ENCODE measurements at regions not wholly inside any gene's neighbourhood (a gene's known extent, or its start where the extent isn't known, plus 50 kb on each side); places are given as distances from the start of the nearest gene placed in this dataset.
"Not testable (repeated sequence)": the region's sequence is repeated elsewhere in the genome, so short reads cannot be mapped to it uniquely, and the experiment has no call there.

- DNase-seq = no peak
These were observed 418.8 kb downstream of the TMEM135 start for GRCh38 chr11:87456499-87456898.

- no peak for DNase-seq
These were observed 417.4 kb downstream of the TMEM135 start for GRCh38 chr11:87455180-87455579.

GRCh38 chr11:87454241-87454640, 416.5 kb downstream of the TMEM135 start:
- DNase-seq = no peak

- DNase-seq = no peak
These were observed 415.9 kb downstream of the TMEM135 start for GRCh38 chr11:87453531-87454089.

GRCh38 chr11:87452025-87452424, 414.3 kb downstream of the TMEM135 start:
- not testable (repeated sequence) for DNase-seq

- DNase-seq = no peak
These were observed 413.7 kb downstream of the TMEM135 start for GRCh38 chr11:87451395-87451794.

GRCh38 chr11:87447606-87448005, 409.9 kb downstream of the TMEM135 start:
- no peak for DNase-seq

- DNase-seq = no peak
These were observed 407.3 kb downstream of the TMEM135 start for GRCh38 chr11:87444993-87445392.

- DNase-seq = no peak
These were observed 406.0 kb downstream of the TMEM135 start for GRCh38 chr11:87443707-87444106.

- DNase-seq = no peak
These were observed 402.5 kb downstream of the TMEM135 start for GRCh38 chr11:87440076-87440770.

- no peak for DNase-seq
These were observed 400.7 kb downstream of the TMEM135 start for GRCh38 chr11:87438416-87438815.

GRCh38 chr11:87437844-87438223, 400.1 kb downstream of the TMEM135 start:
- no peak for DNase-seq

GRCh38 chr11:87437133-87437843, 399.6 kb downstream of the TMEM135 start:
- DNase-seq = no peak

- DNase-seq = no peak
These were observed 394.3 kb downstream of the TMEM135 start for GRCh38 chr11:87432022-87432421.

GRCh38 chr11:87431392-87431791, 393.7 kb downstream of the TMEM135 start:
- no peak for DNase-seq

- no peak for DNase-seq
These were observed 393.1 kb downstream of the TMEM135 start for GRCh38 chr11:87430821-87431220.

GRCh38 chr11:87429996-87430395, 392.3 kb downstream of the TMEM135 start:
- no peak for DNase-seq

- no peak for DNase-seq
These were observed 390.5 kb downstream of the TMEM135 start for GRCh38 chr11:87428266-87428665.

- no peak for DNase-seq
These were observed 388.2 kb downstream of the TMEM135 start for GRCh38 chr11:87425943-87426342.

GRCh38 chr11:87425391-87425790, 387.7 kb downstream of the TMEM135 start:
- no peak for DNase-seq

- no peak for DNase-seq
These were observed 385.4 kb downstream of the TMEM135 start for GRCh38 chr11:87423161-87423560.

GRCh38 chr11:87422566-87422965, 384.8 kb downstream of the TMEM135 start:
- DNase-seq = no peak

GRCh38 chr11:87421422-87421821, 383.7 kb downstream of the TMEM135 start:
- DNase-seq = peak in 2 of 5 donors; percentile 20 to 49

- DNase-seq = no peak
These were observed 380.2 kb downstream of the TMEM135 start for GRCh38 chr11:87417951-87418350.
